ENCODE measurements at regions not wholly inside any gene's neighbourhood (a gene's known extent, or its start where the extent isn't known, plus 50 kb on each side); places are given as distances from the start of the nearest gene placed in this dataset.

GRCh38 chr5:36755920-36756488 is 120.6 kb upstream of the NIPBL start:
- TF ChIP-seq, protein P1, sequence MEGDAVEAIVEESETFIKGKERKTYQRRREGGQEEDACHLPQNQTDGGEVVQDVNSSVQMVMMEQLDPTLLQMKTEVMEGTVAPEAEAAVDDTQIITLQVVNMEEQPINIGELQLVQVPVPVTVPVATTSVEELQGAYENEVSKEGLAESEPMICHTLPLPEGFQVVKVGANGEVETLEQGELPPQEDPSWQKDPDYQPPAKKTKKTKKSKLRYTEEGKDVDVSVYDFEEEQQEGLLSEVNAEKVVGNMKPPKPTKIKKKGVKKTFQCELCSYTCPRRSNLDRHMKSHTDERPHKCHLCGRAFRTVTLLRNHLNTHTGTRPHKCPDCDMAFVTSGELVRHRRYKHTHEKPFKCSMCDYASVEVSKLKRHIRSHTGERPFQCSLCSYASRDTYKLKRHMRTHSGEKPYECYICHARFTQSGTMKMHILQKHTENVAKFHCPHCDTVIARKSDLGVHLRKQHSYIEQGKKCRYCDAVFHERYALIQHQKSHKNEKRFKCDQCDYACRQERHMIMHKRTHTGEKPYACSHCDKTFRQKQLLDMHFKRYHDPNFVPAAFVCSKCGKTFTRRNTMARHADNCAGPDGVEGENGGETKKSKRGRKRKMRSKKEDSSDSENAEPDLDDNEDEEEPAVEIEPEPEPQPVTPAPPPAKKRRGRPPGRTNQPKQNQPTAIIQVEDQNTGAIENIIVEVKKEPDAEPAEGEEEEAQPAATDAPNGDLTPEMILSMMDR (IDR thresholded peaks at IDR 0.05 in 8 of 11, conservative IDR thresholded peaks at IDR 0.05 in 3 of 11): no peak
- no peak for TF ChIP-seq POLR2AphosphoS5 (IDR thresholded peaks at IDR 0.05)
- no peak for TF ChIP-seq POLR2A (IDR thresholded peaks at IDR 0.05)

Data from spleen (tissue), 7 donors.